H1 (cell line): ENCODE measurements at regions not wholly inside any gene's neighbourhood (a gene's known extent, or its start where the extent isn't known, plus 50 kb on each side); places are given as distances from the start of the nearest gene placed in this dataset.

Experiments
- CTCF ChIA-PET: fragments of 300-600 bp; sonication (Branson Sonifier 250); formaldehyde crosslinking; loops from one replicate; lab custom pipeline; 2021; ENCODE audit not compliant: partially characterized antibody; lab: Charles Lee
- POLR2A ChIA-PET: fragments of 300-600 bp; sonication (Branson Sonifier 250); formaldehyde crosslinking; loops from one replicate; lab custom pipeline; 2021; ENCODE audit warnings: inconsistent platforms; ENCODE audit not compliant: partially characterized antibody; lab: Charles Lee
- DNase-seq, 2 experiments: peaks; one replicate each; pipeline versions ENCODE4 v3.0.0 to v3.0.0-alpha.2; 2010 to 2022; ENCODE audit warnings: low spot score in 2 of 2, low read depth in 1 of 2, mixed read lengths in 1 of 2
- FAIRE-seq: peaks from 2 replicates; lab custom pipeline; 2011; peaks lifted over from hg19 to GRCh38; lab: Jason Lieb, UNC
- H2AFZ ChIP-seq: 2 replicates; pipeline ENCODE4 v1.8.1; 2012; ENCODE audit warnings: low read length, inconsistent platforms
- H2AK5ac ChIP-seq: 2 replicates; pipeline ENCODE4 v1.6.1; 2013; ENCODE audit warnings: low read depth, low read length
- H2BK120ac ChIP-seq: replicated peaks from 2 replicates; pipeline ENCODE3; 2013; ENCODE audit warnings: low read depth, low read length, inconsistent platforms
- H2BK12ac ChIP-seq: 2 replicates; pipeline ENCODE4 v1.6.1; 2013; ENCODE audit warnings: low read depth, low read length
- H2BK15ac ChIP-seq: 2 replicates; pipeline ENCODE4 v1.6.1; 2013; ENCODE audit warnings: low read length
- H2BK20ac ChIP-seq: 2 replicates; pipeline ENCODE4 v1.6.1; 2013; ENCODE audit warnings: low read length
- H2BK5ac ChIP-seq: 2 replicates; pipeline ENCODE4 v1.6.1; 2013; ENCODE audit warnings: low read depth, low read length
- H3K14ac ChIP-seq: 2 replicates; pipeline ENCODE4 v1.6.1; 2013; ENCODE audit warnings: inconsistent platforms; ENCODE audit not compliant: insufficient read length
- H3K18ac ChIP-seq: 2 replicates; pipeline ENCODE4 v1.6.1; 2013; ENCODE audit warnings: low read length; ENCODE audit errors: extremely low read depth
- H3K23ac ChIP-seq: 2 replicates; pipeline ENCODE4 v1.6.1; 2013; ENCODE audit warnings: inconsistent platforms; ENCODE audit not compliant: insufficient read length
- H3K23me2 ChIP-seq: 2 replicates; pipeline ENCODE4 v1.6.1; 2013; ENCODE audit warnings: low read depth, low read length
- H3K27ac ChIP-seq: 2 replicates; pipeline ENCODE4 v1.6.1; 2011; ENCODE audit warnings: low read depth, low read length, inconsistent platforms
- H3K27me3 ChIP-seq, 4 experiments: replicated peaks in 1 of 4; 1 replicate in 1 of 4; 2 replicates in 3 of 4; pipeline versions ENCODE4 v1.6.1 to v1.8.1; 2011 to 2013; ENCODE audit warnings: low read length in 3 of 4, mild to moderate bottlenecking in 3 of 4, inconsistent platforms in 2 of 4, mixed read lengths in 2 of 4, moderate library complexity in 1 of 4; ENCODE audit not compliant: control insufficient read depth in 3 of 4, insufficient read depth in 3 of 4; ENCODE audit errors: extremely low read depth in 1 of 4
- H3K36me3 ChIP-seq, 4 experiments: 2 replicates each; pipeline versions ENCODE4 v1.6.1 to v1.8.1; 2011 to 2013; ENCODE audit warnings: mild to moderate bottlenecking in 4 of 4, low read length in 3 of 4, moderate library complexity in 2 of 4, control low read depth in 1 of 4, inconsistent platforms in 1 of 4; ENCODE audit not compliant: insufficient read depth in 4 of 4, control insufficient read depth in 2 of 4
- H3K4ac ChIP-seq: replicated peaks from 2 replicates; pipeline ENCODE3; 2013; ENCODE audit warnings: low read length, low read depth, mixed read lengths, inconsistent platforms; ENCODE audit not compliant: insufficient read length
- H3K4me1 ChIP-seq, 4 experiments: replicated peaks in 1 of 4; 1 replicate in 1 of 4; 2 replicates in 3 of 4; pipeline versions ENCODE4 v1.6.1 to v1.8.1; 2011 to 2013; ENCODE audit warnings: low read length in 3 of 4, inconsistent platforms in 2 of 4, mixed read lengths in 1 of 4; ENCODE audit not compliant: insufficient read depth in 4 of 4, control insufficient read depth in 3 of 4
- H3K4me2 ChIP-seq, 2 experiments: 2 replicates each; pipeline versions ENCODE4 v1.6.1 to v1.8.1; 2011 to 2013; ENCODE audit warnings: low read depth in 2 of 2, low read length in 2 of 2, control low read depth in 1 of 2, inconsistent platforms in 1 of 2, mild to moderate bottlenecking in 1 of 2; ENCODE audit not compliant: insufficient read depth in 1 of 2
- H3K4me3 ChIP-seq, 4 experiments: fragments of 200-600, 300-600 bp in 1 of 4; sonication (generic), shearing (Covaris generic), sonication (Bioruptor Twin) in 1 of 4; 2 replicates each; pipeline versions ENCODE4 v1.5.1 to v1.8.1; 2011 to 2016; ENCODE audit warnings: low read length in 4 of 4, low read depth in 3 of 4, control low read depth in 2 of 4, inconsistent platforms in 2 of 4, mild to moderate bottlenecking in 2 of 4, mixed read lengths in 1 of 4, moderate library complexity in 1 of 4; ENCODE audit not compliant: insufficient read depth in 2 of 4; ENCODE audit errors: extremely low read depth in 1 of 4
- H3K56ac ChIP-seq: replicated peaks from 2 replicates; pipeline ENCODE3; 2013; ENCODE audit warnings: low read depth, mild to moderate bottlenecking, mixed read lengths, low read length, inconsistent platforms; ENCODE audit not compliant: insufficient read length
- H3K79me1 ChIP-seq: 2 replicates; pipeline ENCODE4 v1.6.1; 2013; ENCODE audit warnings: low read depth, low read length, control low read depth
- H3K79me2 ChIP-seq, 2 experiments: 2 replicates each; pipeline versions ENCODE4 v1.6.1 to v1.8.1; 2012 to 2013; ENCODE audit warnings: low read length in 2 of 2, mild to moderate bottlenecking in 2 of 2, inconsistent platforms in 1 of 2; ENCODE audit not compliant: insufficient read depth in 2 of 2, control insufficient read depth in 1 of 2
- H3K9ac ChIP-seq, 4 experiments: replicated peaks in 1 of 4; 1 replicate in 1 of 4; 2 replicates in 3 of 4; pipeline versions ENCODE4 v1.6.1 to v1.8.1; 2011 to 2013; ENCODE audit warnings: low read depth in 3 of 4, low read length in 3 of 4, control low read depth in 2 of 4, mild to moderate bottlenecking in 2 of 4, moderate library complexity in 2 of 4, inconsistent platforms in 1 of 4; ENCODE audit errors: extremely low read depth in 1 of 4
- H3K9me3 ChIP-seq, 2 experiments: 2 replicates each; pipeline versions ENCODE4 v1.6.1 to v1.8.1; 2012 to 2013; ENCODE audit warnings: mild to moderate bottlenecking in 2 of 2, moderate library complexity in 2 of 2, control low read depth in 1 of 2, inconsistent platforms in 1 of 2, low read depth in 1 of 2, low read length in 1 of 2, mixed read lengths in 1 of 2; ENCODE audit not compliant: insufficient read depth in 2 of 2
- H4K20me1 ChIP-seq, 2 experiments: replicated peaks in 1 of 2; 2 replicates each; pipeline versions ENCODE3 to v1.8.1; 2011 to 2013; ENCODE audit warnings: inconsistent platforms in 2 of 2, low read length in 2 of 2, mild to moderate bottlenecking in 1 of 2; ENCODE audit not compliant: insufficient read depth in 2 of 2, control insufficient read depth in 1 of 2
- H4K5ac ChIP-seq: 2 replicates; pipeline ENCODE4 v1.6.1; 2013; ENCODE audit warnings: low read length, low read depth, mixed read lengths, inconsistent platforms; ENCODE audit not compliant: insufficient read length
- H4K8ac ChIP-seq: 2 replicates; pipeline ENCODE4 v1.8.0; 2013; ENCODE audit warnings: mild to moderate bottlenecking, moderate library complexity, low read length, inconsistent platforms; ENCODE audit not compliant: insufficient read depth; ENCODE audit errors: extremely low read depth
- H4K91ac ChIP-seq: replicated peaks from 2 replicates; pipeline ENCODE3; 2013; ENCODE audit warnings: low read length, mixed read lengths, inconsistent platforms; ENCODE audit not compliant: insufficient read length
- CEBPB ChIP-seq: IDR thresholded peaks from 2 replicates; pipeline ENCODE4 v1.6.1; 2012; ENCODE audit warnings: low read depth, low read length
- CHD1 ChIP-seq: IDR thresholded peaks from 2 replicates; pipeline ENCODE4 v1.6.1; 2012; ENCODE audit warnings: low read depth, low read length, improper control_type of control experiment
- CTBP2 ChIP-seq: IDR thresholded peaks from 2 replicates; pipeline ENCODE4 v1.7.0; 2011; ENCODE audit warnings: borderline replicate concordance, mild to moderate bottlenecking, moderate library complexity, mixed read lengths, low read length; ENCODE audit not compliant: insufficient read depth, insufficient read length
- FOSL1 ChIP-seq: IDR thresholded peaks from 2 replicates; pipeline ENCODE4 v1.6.1; 2011; ENCODE audit warnings: mild to moderate bottlenecking, low read depth, low read length, moderate library complexity; ENCODE audit not compliant: insufficient read depth
- GTF2F1 ChIP-seq: IDR thresholded peaks from 2 replicates; pipeline ENCODE4 v1.6.1; 2012; ENCODE audit warnings: low read depth, low read length, improper control_type of control experiment, borderline replicate concordance
- MAFK ChIP-seq: IDR thresholded peaks from 2 replicates; pipeline ENCODE4 v1.6.1; 2012; ENCODE audit warnings: low read depth, mild to moderate bottlenecking, improper control_type of control experiment, low read length
- NANOG ChIP-seq: IDR thresholded peaks from 2 replicates; pipeline ENCODE4 v1.6.1; 2011; ENCODE audit warnings: low read length, low read depth, mild to moderate bottlenecking, inconsistent platforms; ENCODE audit not compliant: insufficient read depth, poor library complexity, severe bottlenecking
- NRF1 ChIP-seq: IDR thresholded peaks from 2 replicates; pipeline ENCODE4 v1.6.1; 2011; ENCODE audit warnings: mild to moderate bottlenecking, low read depth, low read length, improper control_type of control experiment
- PHF8 ChIP-seq: fragments of 200-600 bp; sonication (generic); conservative IDR thresholded peaks from 2 replicates; pipeline ENCODE4 v1.7.1; 2012; ENCODE audit warnings: low read depth, mild to moderate bottlenecking, inconsistent platforms, low read length, moderate library complexity
- RBBP5 ChIP-seq: IDR thresholded peaks from 2 replicates; pipeline ENCODE4 v1.7.1; 2012; ENCODE audit warnings: low read depth, mild to moderate bottlenecking, inconsistent platforms, low read length, moderate library complexity, borderline replicate concordance
- SIX5 ChIP-seq: IDR thresholded peaks from 2 replicates; pipeline ENCODE4 v1.6.1; 2011; ENCODE audit warnings: mild to moderate bottlenecking, low read depth, low read length
- SP4 ChIP-seq: IDR thresholded peaks from 2 replicates; pipeline ENCODE4 v1.6.1; 2012; ENCODE audit warnings: low read length, inconsistent platforms
- WGBS, 2 experiments: shearing (Covaris generic) in 1 of 2; methylation state at CpG; one replicate each; pipeline versions ENCODE4 v1.1.6 to v1.1.7; 2013 to 2015; ENCODE audit warnings: low lambda C conversion rate in 2 of 2, mixed read lengths in 2 of 2, inconsistent platforms in 1 of 2, low coverage in 1 of 2, missing lambda C conversion rate in 1 of 2; ENCODE audit not compliant: insufficient replicate concordance in 2 of 2, insufficient coverage in 1 of 2, insufficient read length in 1 of 2; ENCODE audit errors: extremely low coverage in 1 of 2, missing lambda C conversion rate in 1 of 2; 5-methylcytosine and 5-hydroxymethylcytosine counted together
- TF ChIP-seq, protein P1 (sequence below): IDR thresholded peaks from 2 replicates; pipeline ENCODE4 v1.6.1; 2011; ENCODE audit warnings: low read depth, mild to moderate bottlenecking, low read length; ENCODE audit not compliant: insufficient read depth

DNA sequence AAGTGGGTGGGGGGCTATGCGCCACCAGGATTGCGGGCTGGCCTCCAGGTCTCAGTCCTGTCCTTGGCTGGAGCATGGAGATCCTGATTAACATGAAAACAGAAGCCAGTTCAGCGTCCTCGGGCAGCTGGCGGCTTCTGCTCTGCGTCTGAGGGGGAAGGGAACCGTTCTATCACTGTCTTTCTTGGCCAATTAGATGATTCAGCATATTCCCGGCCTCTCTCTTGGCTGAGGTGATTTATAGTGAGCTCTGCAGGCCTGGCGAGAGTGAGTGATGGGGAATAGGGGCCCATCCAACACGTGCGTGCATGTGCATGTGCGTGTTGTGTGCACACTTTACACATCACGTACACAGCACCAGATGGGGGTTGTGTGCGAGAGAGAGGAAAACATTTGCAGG is 145.8 kb upstream of the ATP6AP2 start:
- Histone ChIP-seq H3K27ac (no peak overlapping the region), H4K8ac (no peak overlapping the region), H3K4me3 (no peak overlapping the region), H3K4me1 (peaks cover 2 to 8% (median 8%) of the 10 kb centered on the region in 4 experiments; a peak in 5 of 7 replicates), H3K23me2 (no peaks in the 10 kb centered on the region), H3K14ac (no peak overlapping the region), H3K27me3 (no peaks in the 10 kb centered on the region), H3K79me1 (no peaks in the 10 kb centered on the region), H2BK20ac (no peak overlapping the region), H3K18ac (no peak overlapping the region; the same call in none of the 2 replicates), H3K4ac (no peak overlapping the region), H3K9ac (no peak overlapping the region), H2BK5ac (peak overlapping the region; percentile 66; the same call in 1 of the 2 replicates), H4K20me1 (no peaks in the 10 kb centered on the region), H3K4me2 (peak overlapping the region; percentile 49 to 54), H4K5ac (no peak overlapping the region), H3K23ac (no peak overlapping the region), H2AK5ac (no peak overlapping the region), H2BK120ac (peak overlapping the region; percentile 78), H3K36me3 (no peaks in the 10 kb centered on the region), H4K91ac (peak overlapping the region; percentile 73), H2AFZ (0 out of 2 replicates have a peak overlapping the region, but pooled peaks have one; percentile 62), H3K56ac (no peak overlapping the region), H2BK15ac (no peak overlapping the region), H3K79me2 (no peaks in the 10 kb centered on the region), H2BK12ac (no peak overlapping the region), H3K9me3 (no peaks in the 10 kb centered on the region; a peak in 1 of 4 replicates)
- POLR2A ChIA-PET: interaction anchor here (0.6 to 1.0 kb wide), 4 partner anchors 44 to 109 kb away, joined by 3 to 4 read pairs (median 4); no protein-coding TSS in a partner anchor
- FAIRE-seq (peak; percentile 36), DNase-seq (peak in 1 of 2 experiments; percentile 44)
- WGBS, 2 experiments: 30% methylated on average over 14 of the region's 14 CpGs; no CpG with 5 or more reads in 1 of the 2 experiments
- CTCF ChIA-PET: no interaction called here
- TF ChIP-seq NANOG (no peak), SIX5 (no peak), PHF8 (no peak), MAFK (peak; percentile 90), SP4 (no peak), FOSL1 (no peak), NRF1 (no peak), CHD1 (no peak), CEBPB (no peak), RBBP5 (no peak), GTF2F1 (no peak), CTBP2 (no peak)
- TF ChIP-seq, protein P1, sequence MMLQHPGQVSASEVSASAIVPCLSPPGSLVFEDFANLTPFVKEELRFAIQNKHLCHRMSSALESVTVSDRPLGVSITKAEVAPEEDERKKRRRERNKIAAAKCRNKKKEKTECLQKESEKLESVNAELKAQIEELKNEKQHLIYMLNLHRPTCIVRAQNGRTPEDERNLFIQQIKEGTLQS: no peak
